ENCODE measurements at regions not wholly inside any gene's neighbourhood (a gene's known extent, or its start where the extent isn't known, plus 50 kb on each side); places are given as distances from the start of the nearest gene placed in this dataset.

DNA sequence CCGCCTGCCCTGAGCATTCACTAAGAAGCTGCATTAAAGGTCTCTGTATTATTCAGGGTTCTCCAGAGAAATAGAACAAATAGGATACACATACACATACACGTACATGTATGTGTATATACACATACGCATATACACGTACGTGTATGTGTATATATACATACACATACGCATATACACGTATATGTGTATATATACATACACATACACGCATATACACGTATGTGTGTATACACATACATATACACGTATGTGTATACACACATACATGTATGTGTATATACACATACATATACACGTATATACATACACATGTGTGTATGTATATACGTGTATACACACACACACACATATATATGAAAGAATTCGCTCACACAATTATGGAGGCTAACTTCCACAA is 108.9 kb upstream of the BARHL2 start:
- Histone ChIP-seq H3K9ac (ENCODE audit: low read length) (no peak overlapping the region), H3K79me2 (ENCODE audit: low read length) (no peaks in the 10 kb centered on the region), H3K27ac (ENCODE audit: low read length) (no peak overlapping the region), H3K36me3 (replicated peaks; ENCODE audit: insufficient read depth, low read length) (no peaks in the 10 kb centered on the region), H3K4me1 (ENCODE audit: low read length) (no peaks in the 10 kb centered on the region), H3K4me3 (ENCODE audit: low read length) (no peak overlapping the region), H3K4me2 (ENCODE audit: low read depth, low read length) (no peak overlapping the region), H2AFZ (ENCODE audit: low read length) (no peak overlapping the region), H3F3A (ENCODE audit: insufficient read depth, low read length) (no peaks in the 10 kb centered on the region), H3K9me2 (replicated peaks; ENCODE audit: insufficient read depth, low read length) (no peaks in the 10 kb centered on the region), H3K27me3 (replicated peaks; ENCODE audit: insufficient read depth, low read length) (no peaks in the 10 kb centered on the region), H4K20me1 (ENCODE audit: insufficient read depth, low read length) (no peaks in the 10 kb centered on the region), H3K9me3 (replicated peaks; ENCODE audit: insufficient read depth, low read length) (no peaks in the 10 kb centered on the region)
- TF ChIP-seq EZH2phosphoT487 (IDR thresholded peaks at IDR 0.05; ENCODE audit: low read length): no peak
- TF ChIP-seq, protein P1, sequence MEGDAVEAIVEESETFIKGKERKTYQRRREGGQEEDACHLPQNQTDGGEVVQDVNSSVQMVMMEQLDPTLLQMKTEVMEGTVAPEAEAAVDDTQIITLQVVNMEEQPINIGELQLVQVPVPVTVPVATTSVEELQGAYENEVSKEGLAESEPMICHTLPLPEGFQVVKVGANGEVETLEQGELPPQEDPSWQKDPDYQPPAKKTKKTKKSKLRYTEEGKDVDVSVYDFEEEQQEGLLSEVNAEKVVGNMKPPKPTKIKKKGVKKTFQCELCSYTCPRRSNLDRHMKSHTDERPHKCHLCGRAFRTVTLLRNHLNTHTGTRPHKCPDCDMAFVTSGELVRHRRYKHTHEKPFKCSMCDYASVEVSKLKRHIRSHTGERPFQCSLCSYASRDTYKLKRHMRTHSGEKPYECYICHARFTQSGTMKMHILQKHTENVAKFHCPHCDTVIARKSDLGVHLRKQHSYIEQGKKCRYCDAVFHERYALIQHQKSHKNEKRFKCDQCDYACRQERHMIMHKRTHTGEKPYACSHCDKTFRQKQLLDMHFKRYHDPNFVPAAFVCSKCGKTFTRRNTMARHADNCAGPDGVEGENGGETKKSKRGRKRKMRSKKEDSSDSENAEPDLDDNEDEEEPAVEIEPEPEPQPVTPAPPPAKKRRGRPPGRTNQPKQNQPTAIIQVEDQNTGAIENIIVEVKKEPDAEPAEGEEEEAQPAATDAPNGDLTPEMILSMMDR (IDR thresholded peaks at IDR 0.05; ENCODE audit: low read length): no peak
- TF ChIP-seq EZH2 (optimal IDR thresholded peaks at IDR 0.05; ENCODE audit: low read depth, low read length): no peak
- no peak for DNase-seq

- Histone ChIP-seq H3K36me3 (replicated peaks; ENCODE audit: insufficient read depth, low read length) (no peaks in the 10 kb centered on the region), H3K9ac (ENCODE audit: low read length) (no peak overlapping the region), H3K4me1 (ENCODE audit: low read length) (no peaks in the 10 kb centered on the region), H3K4me2 (ENCODE audit: low read depth, low read length) (no peak overlapping the region), H2AFZ (ENCODE audit: low read length) (no peak overlapping the region), H3K27me3 (replicated peaks; ENCODE audit: insufficient read depth, low read length) (no peaks in the 10 kb centered on the region), H3K79me2 (ENCODE audit: low read length) (no peaks in the 10 kb centered on the region), H3K9me3 (replicated peaks; ENCODE audit: insufficient read depth, low read length) (no peaks in the 10 kb centered on the region), H3K27ac (ENCODE audit: low read length) (no peak overlapping the region), H3F3A (ENCODE audit: insufficient read depth, low read length) (no peaks in the 10 kb centered on the region), H3K4me3 (ENCODE audit: low read length) (no peak overlapping the region), H4K20me1 (ENCODE audit: insufficient read depth, low read length) (no peaks in the 10 kb centered on the region), H3K9me2 (replicated peaks; ENCODE audit: insufficient read depth, low read length) (no peaks in the 10 kb centered on the region)
- DNase-seq: no peak
- no peak for TF ChIP-seq EZH2 (optimal IDR thresholded peaks at IDR 0.05; ENCODE audit: low read depth, low read length)
Measured at GRCh38 chr1:90824551-90824950, 107.4 kb upstream of the BARHL2 start.

DNA sequence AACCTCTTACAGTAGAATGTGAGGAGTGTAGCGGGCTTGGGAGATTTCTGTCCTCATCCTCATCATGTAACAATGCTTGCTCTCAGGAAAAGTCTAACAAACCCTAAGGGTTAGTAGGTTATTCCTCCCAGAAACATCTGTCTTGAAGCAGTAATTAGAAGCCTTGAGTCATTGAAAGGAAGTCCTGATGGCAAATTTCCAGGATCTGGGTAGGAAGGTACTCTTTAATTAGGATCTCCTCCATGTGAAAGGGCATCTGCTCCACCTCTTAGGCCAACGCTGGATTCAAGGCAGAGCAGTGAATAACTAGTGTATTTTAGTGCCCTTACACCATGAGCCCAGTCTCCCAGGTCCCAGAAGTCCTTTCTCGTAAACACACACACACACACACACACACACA is 106.6 kb upstream of the BARHL2 start:
- no peaks in the 10 kb centered on the region for H3K79me2 ChIP-seq (ENCODE audit: low read length)
- no peak for TF ChIP-seq EZH2 (optimal IDR thresholded peaks at IDR 0.05; ENCODE audit: low read depth, low read length)
- no peak for TF ChIP-seq EZH2phosphoT487 (IDR thresholded peaks at IDR 0.05; ENCODE audit: low read length)
- TF ChIP-seq, protein P1 (IDR thresholded peaks at IDR 0.05; ENCODE audit: low read length): no peak
- H3K36me3 ChIP-seq (replicated peaks; ENCODE audit: insufficient read depth, low read length): no peaks in the 10 kb centered on the region
- H3K9me2 ChIP-seq (replicated peaks; ENCODE audit: insufficient read depth, low read length): no peaks in the 10 kb centered on the region
- H3K9ac ChIP-seq (ENCODE audit: low read length): no peak overlapping the region
- H3K27me3 ChIP-seq (replicated peaks; ENCODE audit: insufficient read depth, low read length): no peaks in the 10 kb centered on the region
- no peaks in the 10 kb centered on the region for H4K20me1 ChIP-seq (ENCODE audit: insufficient read depth, low read length)
- no peaks in the 10 kb centered on the region for H3F3A ChIP-seq (ENCODE audit: insufficient read depth, low read length)
- no peak overlapping the region for H3K4me2 ChIP-seq (ENCODE audit: low read depth, low read length)
- H3K9me3 ChIP-seq (replicated peaks; ENCODE audit: insufficient read depth, low read length): no peaks in the 10 kb centered on the region
- no peaks in the 10 kb centered on the region for H3K4me1 ChIP-seq (ENCODE audit: low read length)
- H3K27ac ChIP-seq (ENCODE audit: low read length): no peak overlapping the region
- no peak overlapping the region for H3K4me3 ChIP-seq (ENCODE audit: low read length)
- no peak for DNase-seq
- no peak overlapping the region for H2AFZ ChIP-seq (ENCODE audit: low read length)

DNA sequence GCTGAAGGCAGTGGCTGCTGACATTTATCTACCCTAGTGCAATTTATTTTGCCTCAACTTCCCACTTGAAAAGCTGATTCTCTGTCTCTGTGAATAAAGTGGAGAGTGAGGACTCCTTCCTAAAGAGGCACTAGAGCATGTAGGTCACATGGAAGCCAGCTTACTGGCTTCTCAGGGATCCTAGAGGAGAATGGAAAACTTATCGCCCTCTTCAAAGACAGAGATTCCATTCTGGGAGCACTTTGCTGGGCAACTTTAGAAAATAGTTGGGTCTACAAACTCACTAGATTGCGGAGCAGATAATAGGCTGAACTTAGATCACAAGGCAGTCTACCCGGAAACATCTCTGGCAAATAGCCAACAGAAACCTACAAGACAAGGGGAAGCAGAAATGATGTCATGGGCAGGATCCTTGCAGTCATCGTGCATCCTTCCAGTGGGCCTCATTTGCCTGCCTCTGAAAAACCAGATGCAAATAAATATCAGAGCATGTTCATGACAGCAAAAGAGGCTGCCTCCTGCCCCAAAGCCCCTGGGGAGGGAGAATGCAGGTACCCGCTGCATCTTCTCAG is 104.8 kb upstream of the BARHL2 start:
- no peak overlapping the region for H3K27ac ChIP-seq (ENCODE audit: low read length)
- TF ChIP-seq EZH2 (optimal IDR thresholded peaks at IDR 0.05; ENCODE audit: low read depth, low read length) (no peak), EZH2phosphoT487 (IDR thresholded peaks at IDR 0.05; ENCODE audit: low read length) (no peak)
- TF ChIP-seq, protein P1 (IDR thresholded peaks at IDR 0.05; ENCODE audit: low read length): no peak
- H3K9me2 ChIP-seq (replicated peaks; ENCODE audit: insufficient read depth, low read length): no peaks in the 10 kb centered on the region
- no peaks in the 10 kb centered on the region for H3K9me3 ChIP-seq (replicated peaks; ENCODE audit: insufficient read depth, low read length)
- no peak overlapping the region for H2AFZ ChIP-seq (ENCODE audit: low read length)
- no peaks in the 10 kb centered on the region for H3K36me3 ChIP-seq (replicated peaks; ENCODE audit: insufficient read depth, low read length)
- H3K4me1 ChIP-seq (ENCODE audit: low read length): no peaks in the 10 kb centered on the region
- no peak overlapping the region for H3K4me2 ChIP-seq (ENCODE audit: low read depth, low read length)
- no peak overlapping the region for H3K9ac ChIP-seq (ENCODE audit: low read length)
- no peaks in the 10 kb centered on the region for H4K20me1 ChIP-seq (ENCODE audit: insufficient read depth, low read length)
- H3K4me3 ChIP-seq (ENCODE audit: low read length): no peak overlapping the region
- H3K27me3 ChIP-seq (replicated peaks; ENCODE audit: insufficient read depth, low read length): no peaks in the 10 kb centered on the region
- H3K79me2 ChIP-seq (ENCODE audit: low read length): no peaks in the 10 kb centered on the region
- no peaks in the 10 kb centered on the region for H3F3A ChIP-seq (ENCODE audit: insufficient read depth, low read length)
- DNase-seq: no peak
